WTC11 (cell line): ENCODE measurements at regions not wholly inside any gene's neighbourhood (a gene's known extent, or its start where the extent isn't known, plus 50 kb on each side); places are given as distances from the start of the nearest gene placed in this dataset.

ENCODE experiments used
- ATAC-seq: fragments of 200-7000 bp; cut with Tn5 transposase; 2 replicates; pipeline ENCODE4 v1.10.0; 2021; ENCODE audit warnings: mild to moderate bottlenecking, moderate library complexity
- CTCF ChIA-PET: fragments of 300-600 bp; sonication (Branson Sonifier 250); formaldehyde crosslinking; loops from one replicate; lab custom pipeline; 2021; ENCODE audit warnings: antibody characterized with exemption; lab: Charles Lee
- POLR2A ChIA-PET: fragments of 350-600 bp; sonication (Branson Sonifier 250); formaldehyde crosslinking; loops from one replicate; lab custom pipeline; 2021; ENCODE audit warnings: antibody characterized with exemption; lab: Charles Lee
- DNase-seq: peaks from one replicate; pipeline ENCODE4 v3.0.0; 2021; ENCODE audit warnings: low spot score
- H3K27ac Mint-ChIP-seq: 2 replicates; pipeline ENCODE4 v1.8.0; 2021; ENCODE audit warnings: mixed read lengths
- H3K27me3 Mint-ChIP-seq: 2 replicates; pipeline ENCODE4 v1.8.0; 2021; ENCODE audit warnings: low read depth, mild to moderate bottlenecking, moderate library complexity, mixed read lengths
- H3K36me3 Mint-ChIP-seq: 2 replicates; pipeline ENCODE4 v1.8.0; 2021; ENCODE audit warnings: mixed read lengths
- H3K4me1 Mint-ChIP-seq: 2 replicates; pipeline ENCODE4 v1.8.0; 2022; ENCODE audit warnings: mixed read lengths
- H3K4me3 Mint-ChIP-seq: 2 replicates; pipeline ENCODE4 v1.8.0; 2021; ENCODE audit warnings: mild to moderate bottlenecking, moderate library complexity, mixed read lengths
- H3K9me3 Mint-ChIP-seq: 2 replicates; pipeline ENCODE4 v1.8.0; 2021; ENCODE audit warnings: mixed read lengths
- EMX1 ChIP-seq: fragments of 250-450 bp; sonication (Bioruptor Pico); IDR thresholded peaks from 2 replicates; pipeline ENCODE4 v1.8.0; 2021; ENCODE audit warnings: mild to moderate bottlenecking
- ERG ChIP-seq: fragments of 250-450 bp; sonication (Bioruptor Pico); IDR thresholded peaks from 2 replicates; pipeline ENCODE4 v1.8.0; 2021; ENCODE audit warnings: mild to moderate bottlenecking
- ETV6 ChIP-seq: sonication (generic); formaldehyde crosslinking; IDR thresholded peaks from 2 replicates; pipeline ENCODE4 v1.8.1; 2022; ENCODE audit warnings: mild to moderate bottlenecking, missing genetic modification reagents
- FOXJ3 ChIP-seq: sonication (generic); formaldehyde crosslinking; IDR thresholded peaks from 2 replicates; pipeline ENCODE4 v1.9.0; 2021; ENCODE audit warnings: missing genetic modification reagents, mild to moderate bottlenecking, borderline replicate concordance
- FOXK1 ChIP-seq: sonication (generic); formaldehyde crosslinking; IDR thresholded peaks from 2 replicates; pipeline ENCODE4 v1.8.0; 2022; ENCODE audit warnings: mild to moderate bottlenecking, moderate library complexity, missing genetic modification reagents
- FOXP1 ChIP-seq: sonication (generic); formaldehyde crosslinking; IDR thresholded peaks from 2 replicates; pipeline ENCODE4 v1.8.0; 2022; ENCODE audit warnings: missing genetic modification reagents, mild to moderate bottlenecking, moderate library complexity, borderline replicate concordance
- HMGA2 ChIP-seq: fragments of 250-450 bp; sonication (Bioruptor Pico); IDR thresholded peaks from 2 replicates; pipeline ENCODE4 v1.4.0; 2021; ENCODE audit warnings: mild to moderate bottlenecking, moderate library complexity
- IRF1 ChIP-seq: sonication (generic); formaldehyde crosslinking; IDR thresholded peaks from 2 replicates; pipeline ENCODE4 v1.8.0; 2023; ENCODE audit warnings: missing genetic modification reagents
- JAZF1 ChIP-seq: fragments of 250-450 bp; sonication (Bioruptor Pico); IDR thresholded peaks from 2 replicates; pipeline ENCODE4 v1.9.0; 2021; ENCODE audit warnings: moderate library complexity, mild to moderate bottlenecking, inconsistent platforms
- JUN ChIP-seq: sonication (generic); formaldehyde crosslinking; IDR thresholded peaks from 2 replicates; pipeline ENCODE4 v1.8.0; 2023; ENCODE audit warnings: mild to moderate bottlenecking, missing genetic modification reagents
- MYBL2 ChIP-seq: sonication (generic); formaldehyde crosslinking; IDR thresholded peaks from 2 replicates; pipeline ENCODE4 v1.8.1; 2023; ENCODE audit warnings: mild to moderate bottlenecking, moderate library complexity, missing genetic modification reagents
- SOX15 ChIP-seq: fragments of 250-450 bp; sonication (Bioruptor Pico); IDR thresholded peaks from 2 replicates; pipeline ENCODE4 v1.9.0; 2021; ENCODE audit warnings: mild to moderate bottlenecking
- SP1 ChIP-seq: sonication (generic); formaldehyde crosslinking; conservative IDR thresholded peaks from 2 replicates; pipeline ENCODE4 v1.8.1; 2022; ENCODE audit warnings: missing genetic modification reagents
- TEAD1 ChIP-seq: sonication (generic); formaldehyde crosslinking; IDR thresholded peaks from 2 replicates; pipeline ENCODE4 v1.8.0; 2022; ENCODE audit warnings: mild to moderate bottlenecking, missing genetic modification reagents
- TEAD4 ChIP-seq: sonication (generic); formaldehyde crosslinking; IDR thresholded peaks from 2 replicates; pipeline ENCODE4 v1.8.0; 2022; ENCODE audit warnings: mild to moderate bottlenecking, missing genetic modification reagents
- TP53 ChIP-seq: sonication (generic); formaldehyde crosslinking; IDR thresholded peaks from 2 replicates; pipeline ENCODE4 v1.8.1; 2023; ENCODE audit warnings: mild to moderate bottlenecking, missing genetic modification reagents
- ZNF219 ChIP-seq: sonication (generic); formaldehyde crosslinking; IDR thresholded peaks from 2 replicates; pipeline ENCODE4 v1.8.0; 2023; ENCODE audit warnings: missing genetic modification reagents, mild to moderate bottlenecking, borderline replicate concordance
- ZNF396 ChIP-seq: fragments of 250-450 bp; sonication (Bioruptor Pico); IDR thresholded peaks from 2 replicates; pipeline ENCODE4 v1.8.0; 2021; ENCODE audit warnings: mild to moderate bottlenecking, moderate library complexity, borderline replicate concordance
- ZNF416 ChIP-seq: fragments of 250-450 bp; sonication (Bioruptor Pico); IDR thresholded peaks from 2 replicates; pipeline ENCODE4 v1.9.0; 2021; ENCODE audit warnings: mild to moderate bottlenecking, inconsistent platforms
- TF ChIP-seq, protein P1 (sequence below): sonication (generic); formaldehyde crosslinking; IDR thresholded peaks from 2 replicates; pipeline ENCODE4 v1.8.1; 2023; ENCODE audit warnings: mild to moderate bottlenecking, missing genetic modification reagents, borderline replicate concordance
- TF ChIP-seq, protein P2 (sequence below): fragments of 200-600 bp; IDR thresholded peaks from 2 replicates; pipeline ENCODE4 v1.8.0; 2022; ENCODE audit warnings: antibody characterized with exemption

DNA sequence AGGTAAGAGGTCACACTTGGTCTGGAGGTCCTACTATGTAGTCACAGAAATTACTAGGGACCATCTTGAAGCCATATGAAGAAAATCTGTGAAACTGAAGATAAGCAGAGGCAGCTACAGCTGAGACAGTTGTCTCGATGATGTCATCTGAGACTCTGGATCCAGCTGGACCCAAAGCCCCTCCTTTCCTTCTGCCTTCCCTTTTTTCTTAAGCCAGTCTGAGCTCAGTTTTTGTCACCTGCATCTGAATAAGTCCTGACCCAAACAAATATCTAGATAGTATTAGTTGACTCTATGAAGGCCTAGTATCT lies 143.3 kb downstream of the ETS2 start:
- ChIA-PET POLR2A (no interaction called here), CTCF (no interaction called here)
- DNase-seq (no peak), ATAC-seq (no peak)
- TF ChIP-seq FOXJ3 (CRISPR knock-in tag) (no peak), SOX15 (no peak), EMX1 (no peak), ZNF416 (CRISPR knock-in tag) (no peak), ZNF219 (CRISPR knock-in tag) (no peak), JUN (no peak), TP53 (no peak), SP1 (no peak), IRF1 (CRISPR knock-in tag) (no peak), JAZF1 (CRISPR knock-in tag) (no peak)
- Mint-ChIP-seq H3K27ac (no peak overlapping the region), H3K9me3 (peaks cover 18% of the 10 kb centered on the region), H3K4me1 (peaks cover 23% of the 10 kb centered on the region), H3K4me3 (no peak overlapping the region), H3K27me3 (peaks cover 7% of the 10 kb centered on the region), H3K36me3 (no peaks in the 10 kb centered on the region)

- TF ChIP-seq ERG (CRISPR knock-in tag) (no peak), FOXP1 (CRISPR knock-in tag) (no peak), MYBL2 (CRISPR knock-in tag) (no peak), FOXK1 (no peak), TEAD1 (CRISPR knock-in tag) (no peak), ZNF416 (CRISPR knock-in tag) (no peak), HMGA2 (CRISPR knock-in tag) (no peak), ETV6 (no peak), ZNF396 (CRISPR knock-in tag) (no peak), TEAD4 (no peak)
- TF ChIP-seq, protein P1, sequence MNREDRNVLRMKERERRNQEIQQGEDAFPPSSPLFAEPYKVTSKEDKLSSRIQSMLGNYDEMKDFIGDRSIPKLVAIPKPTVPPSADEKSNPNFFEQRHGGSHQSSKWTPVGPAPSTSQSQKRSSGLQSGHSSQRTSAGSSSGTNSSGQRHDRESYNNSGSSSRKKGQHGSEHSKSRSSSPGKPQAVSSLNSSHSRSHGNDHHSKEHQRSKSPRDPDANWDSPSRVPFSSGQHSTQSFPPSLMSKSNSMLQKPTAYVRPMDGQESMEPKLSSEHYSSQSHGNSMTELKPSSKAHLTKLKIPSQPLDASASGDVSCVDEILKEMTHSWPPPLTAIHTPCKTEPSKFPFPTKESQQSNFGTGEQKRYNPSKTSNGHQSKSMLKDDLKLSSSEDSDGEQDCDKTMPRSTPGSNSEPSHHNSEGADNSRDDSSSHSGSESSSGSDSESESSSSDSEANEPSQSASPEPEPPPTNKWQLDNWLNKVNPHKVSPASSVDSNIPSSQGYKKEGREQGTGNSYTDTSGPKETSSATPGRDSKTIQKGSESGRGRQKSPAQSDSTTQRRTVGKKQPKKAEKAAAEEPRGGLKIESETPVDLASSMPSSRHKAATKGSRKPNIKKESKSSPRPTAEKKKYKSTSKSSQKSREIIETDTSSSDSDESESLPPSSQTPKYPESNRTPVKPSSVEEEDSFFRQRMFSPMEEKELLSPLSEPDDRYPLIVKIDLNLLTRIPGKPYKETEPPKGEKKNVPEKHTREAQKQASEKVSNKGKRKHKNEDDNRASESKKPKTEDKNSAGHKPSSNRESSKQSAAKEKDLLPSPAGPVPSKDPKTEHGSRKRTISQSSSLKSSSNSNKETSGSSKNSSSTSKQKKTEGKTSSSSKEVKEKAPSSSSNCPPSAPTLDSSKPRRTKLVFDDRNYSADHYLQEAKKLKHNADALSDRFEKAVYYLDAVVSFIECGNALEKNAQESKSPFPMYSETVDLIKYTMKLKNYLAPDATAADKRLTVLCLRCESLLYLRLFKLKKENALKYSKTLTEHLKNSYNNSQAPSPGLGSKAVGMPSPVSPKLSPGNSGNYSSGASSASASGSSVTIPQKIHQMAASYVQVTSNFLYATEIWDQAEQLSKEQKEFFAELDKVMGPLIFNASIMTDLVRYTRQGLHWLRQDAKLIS (CRISPR knock-in tag), result no peak
- TF ChIP-seq, protein P2, sequence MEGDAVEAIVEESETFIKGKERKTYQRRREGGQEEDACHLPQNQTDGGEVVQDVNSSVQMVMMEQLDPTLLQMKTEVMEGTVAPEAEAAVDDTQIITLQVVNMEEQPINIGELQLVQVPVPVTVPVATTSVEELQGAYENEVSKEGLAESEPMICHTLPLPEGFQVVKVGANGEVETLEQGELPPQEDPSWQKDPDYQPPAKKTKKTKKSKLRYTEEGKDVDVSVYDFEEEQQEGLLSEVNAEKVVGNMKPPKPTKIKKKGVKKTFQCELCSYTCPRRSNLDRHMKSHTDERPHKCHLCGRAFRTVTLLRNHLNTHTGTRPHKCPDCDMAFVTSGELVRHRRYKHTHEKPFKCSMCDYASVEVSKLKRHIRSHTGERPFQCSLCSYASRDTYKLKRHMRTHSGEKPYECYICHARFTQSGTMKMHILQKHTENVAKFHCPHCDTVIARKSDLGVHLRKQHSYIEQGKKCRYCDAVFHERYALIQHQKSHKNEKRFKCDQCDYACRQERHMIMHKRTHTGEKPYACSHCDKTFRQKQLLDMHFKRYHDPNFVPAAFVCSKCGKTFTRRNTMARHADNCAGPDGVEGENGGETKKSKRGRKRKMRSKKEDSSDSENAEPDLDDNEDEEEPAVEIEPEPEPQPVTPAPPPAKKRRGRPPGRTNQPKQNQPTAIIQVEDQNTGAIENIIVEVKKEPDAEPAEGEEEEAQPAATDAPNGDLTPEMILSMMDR, result no peak
- TF ChIP-seq, all 79 proteins: peak for 0
- H3K4me3 Mint-ChIP-seq, result no peak overlapping the region
- H3K27ac Mint-ChIP-seq, result no peak overlapping the region
- no peaks in the 10 kb centered on the region for H3K36me3 Mint-ChIP-seq
- POLR2A ChIA-PET, result no interaction called here
- DNase-seq (no peak), ATAC-seq (no peak)
- CTCF ChIA-PET, result no interaction called here
- peaks cover 18% of the 10 kb centered on the region for H3K9me3 Mint-ChIP-seq
- H3K27me3 Mint-ChIP-seq, result peaks cover 7% of the 10 kb centered on the region
- H3K4me1 Mint-ChIP-seq, result peaks cover 23% of the 10 kb centered on the region
These were observed 142.8 kb downstream of the ETS2 start for GRCh38 chr21:38948377-38949069.
